Thyroid gland (tissue), 4 donors: ENCODE measurements at regions not wholly inside any gene's neighbourhood (a gene's known extent, or its start where the extent isn't known, plus 50 kb on each side); places are given as distances from the start of the nearest gene placed in this dataset.

Experiments
- DNase-seq, 2 donors: peaks; one replicate each; pipeline ENCODE4 v3.0.0-alpha.2; 2019
- H3K27ac ChIP-seq, 3 donors: fragments of 200-600 bp; sonication (generic); 1 replicate in 2 of 3; 2 replicates in 1 of 3; pipeline ENCODE4 v1.5.1; 2016 to 2019; ENCODE audit warnings: mild to moderate bottlenecking in 1 of 3, moderate library complexity in 1 of 3
- H3K27me3 ChIP-seq: fragments of 200-600 bp; sonication (generic); one replicate; pipeline ENCODE4 v1.5.1; 2019
- H3K36me3 ChIP-seq, 2 donors: fragments of 200-600 bp; sonication (generic); one replicate each; pipeline ENCODE4 v1.5.1; 2016 to 2019
- H3K4me1 ChIP-seq, 2 donors: fragments of 200-600 bp; sonication (generic); one replicate each; pipeline ENCODE4 v1.5.1; 2017 to 2019
- H3K4me3 ChIP-seq, 3 donors: fragments of 200-600 bp; sonication (generic); replicated peaks in 1 of 3; 1 replicate in 2 of 3; 2 replicates in 1 of 3; pipeline ENCODE4 v1.5.1; 2016; ENCODE audit warnings: mild to moderate bottlenecking in 1 of 3
- H3K9me3 ChIP-seq: fragments of 200-600 bp; sonication (generic); one replicate; pipeline ENCODE4 v1.5.1; 2017
- POLR2A ChIP-seq, 2 donors: fragments of 450-650 bp; IDR thresholded peaks; one replicate each; pipeline ENCODE4 v1.6.1; 2017; ENCODE audit warnings: antibody characterized with exemption in 2 of 2, mild to moderate bottlenecking in 2 of 2, moderate library complexity in 1 of 2
- WGBS, 2 donors: methylation state at CpG; one replicate each; pipeline ENCODE4 v1.1.5; 2017; 5-methylcytosine and 5-hydroxymethylcytosine counted together
- intact Hi-C: fragments of 100-400 bp; cut with DNase I; formaldehyde crosslinking; loops from one replicate; pipeline ENCODE4 v1.15.1; 2023
- TF ChIP-seq, protein P1 (sequence below), 6 experiments: fragments of 200-600 bp in 3 of 6; fragments of 450-650 bp in 3 of 6; sonication (generic) in 3 of 6; IDR thresholded peaks; one replicate each; pipeline ENCODE4 v1.5.1; 2016 to 2019; ENCODE audit warnings: antibody characterized with exemption in 6 of 6, mild to moderate bottlenecking in 2 of 6, inconsistent platforms in 1 of 6, moderate library complexity in 1 of 6

DNA sequence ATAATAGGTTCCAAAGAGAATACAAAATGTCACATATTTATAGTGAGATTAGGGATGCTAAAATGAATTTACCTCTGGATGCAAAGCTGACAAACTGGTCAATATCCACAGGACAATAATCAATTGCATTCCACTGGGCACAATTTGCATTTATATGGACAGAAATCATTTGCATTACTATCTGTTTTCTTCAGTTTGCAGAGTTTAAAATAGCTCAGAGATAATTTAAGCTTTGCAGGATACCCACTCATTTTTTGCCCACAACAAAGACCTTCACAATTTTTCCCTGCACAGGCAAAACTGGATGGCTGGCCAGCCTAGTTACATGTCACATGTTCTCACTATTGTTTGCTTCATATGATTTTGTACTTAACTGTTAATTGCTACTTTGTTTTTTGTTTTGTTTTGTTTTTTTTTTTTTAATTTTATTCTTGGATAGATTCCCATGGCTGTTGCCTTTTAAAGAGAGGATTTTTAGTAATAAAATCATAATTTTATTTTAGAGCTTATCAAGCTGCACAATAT lies 483.5 kb downstream of the UTRN start:
- H3K27ac ChIP-seq, result no peak overlapping the region
- DNase-seq, result no peak
- TF ChIP-seq, protein P1, sequence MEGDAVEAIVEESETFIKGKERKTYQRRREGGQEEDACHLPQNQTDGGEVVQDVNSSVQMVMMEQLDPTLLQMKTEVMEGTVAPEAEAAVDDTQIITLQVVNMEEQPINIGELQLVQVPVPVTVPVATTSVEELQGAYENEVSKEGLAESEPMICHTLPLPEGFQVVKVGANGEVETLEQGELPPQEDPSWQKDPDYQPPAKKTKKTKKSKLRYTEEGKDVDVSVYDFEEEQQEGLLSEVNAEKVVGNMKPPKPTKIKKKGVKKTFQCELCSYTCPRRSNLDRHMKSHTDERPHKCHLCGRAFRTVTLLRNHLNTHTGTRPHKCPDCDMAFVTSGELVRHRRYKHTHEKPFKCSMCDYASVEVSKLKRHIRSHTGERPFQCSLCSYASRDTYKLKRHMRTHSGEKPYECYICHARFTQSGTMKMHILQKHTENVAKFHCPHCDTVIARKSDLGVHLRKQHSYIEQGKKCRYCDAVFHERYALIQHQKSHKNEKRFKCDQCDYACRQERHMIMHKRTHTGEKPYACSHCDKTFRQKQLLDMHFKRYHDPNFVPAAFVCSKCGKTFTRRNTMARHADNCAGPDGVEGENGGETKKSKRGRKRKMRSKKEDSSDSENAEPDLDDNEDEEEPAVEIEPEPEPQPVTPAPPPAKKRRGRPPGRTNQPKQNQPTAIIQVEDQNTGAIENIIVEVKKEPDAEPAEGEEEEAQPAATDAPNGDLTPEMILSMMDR (IDR thresholded peaks at IDR 0.05), result no peak
- no peak for TF ChIP-seq POLR2A (IDR thresholded peaks at IDR 0.05)
- intact Hi-C loops, result no loop called here
- no peak overlapping the region for H3K4me3 ChIP-seq
- peaks cover 3 to 5% of the 10 kb centered on the region in 2 donors for H3K4me1 ChIP-seq
- no peaks in the 10 kb centered on the region for H3K27me3 ChIP-seq
- no peaks in the 10 kb centered on the region for H3K36me3 ChIP-seq
- no peaks in the 10 kb centered on the region for H3K9me3 ChIP-seq

GRCh38 chr6:144769142-144769541 lies 484.0 kb downstream of the UTRN start:
- 64 to 69% methylated on average over 3 of the region's 3 CpGs for WGBS, 2 donors
- Histone ChIP-seq H3K4me3 (no peak overlapping the region), H3K36me3 (peaks cover 0 to 3% of the 10 kb centered on the region in 2 donors), H3K9me3 (no peaks in the 10 kb centered on the region), H3K27me3 (no peaks in the 10 kb centered on the region), H3K27ac (peak overlapping the region in 1 of 3 donors; percentile 28), H3K4me1 (peaks cover 3 to 5% of the 10 kb centered on the region in 2 donors)
- DNase-seq, result no peak
- intact Hi-C loops, result no loop called here
- no peak for TF ChIP-seq POLR2A (IDR thresholded peaks at IDR 0.05)
- TF ChIP-seq, protein P1 (IDR thresholded peaks at IDR 0.05), result no peak

- Histone ChIP-seq H3K9me3 (no peaks in the 10 kb centered on the region), H3K4me1 (no peaks in the 10 kb centered on the region), H3K27ac (no peak overlapping the region), H3K4me3 (no peak overlapping the region), H3K36me3 (peaks cover 17 to 19% of the 10 kb centered on the region in 2 donors), H3K27me3 (no peaks in the 10 kb centered on the region)
- TF ChIP-seq, protein P1 (IDR thresholded peaks at IDR 0.05), result no peak
- no peak for TF ChIP-seq POLR2A (IDR thresholded peaks at IDR 0.05)
- intact Hi-C loops, result no loop called here
- no peak for DNase-seq
- 87 to 95% methylated on average over 6 of the region's 6 CpGs for WGBS, 2 donors
Measured at GRCh38 chr6:144776031-144776819, 491.1 kb downstream of the UTRN start.

- TF ChIP-seq, protein P1 (IDR thresholded peaks at IDR 0.05), result no peak
- TF ChIP-seq POLR2A (IDR thresholded peaks at IDR 0.05), result no peak
- Histone ChIP-seq H3K27ac (no peak overlapping the region), H3K4me1 (no peaks in the 10 kb centered on the region), H3K36me3 (peaks cover 17 to 19% of the 10 kb centered on the region in 2 donors), H3K9me3 (no peaks in the 10 kb centered on the region), H3K4me3 (no peak overlapping the region), H3K27me3 (no peaks in the 10 kb centered on the region)
- intact Hi-C loops, result no loop called here
- no peak for DNase-seq
Measured at GRCh38 chr6:144777249-144777648, 492.1 kb downstream of the UTRN start.

GRCh38 chr6:144778056-144778455 lies 492.9 kb downstream of the UTRN start:
- intact Hi-C loops, result no loop called here
- Histone ChIP-seq H3K4me3 (no peak overlapping the region), H3K36me3 (peaks cover 17 to 19% of the 10 kb centered on the region in 2 donors), H3K27me3 (no peaks in the 10 kb centered on the region), H3K9me3 (no peaks in the 10 kb centered on the region), H3K4me1 (no peaks in the 10 kb centered on the region), H3K27ac (no peak overlapping the region)
- DNase-seq, result no peak
- no peak for TF ChIP-seq POLR2A (IDR thresholded peaks at IDR 0.05)
- TF ChIP-seq, protein P1 (IDR thresholded peaks at IDR 0.05), result no peak
- 90 to 96% methylated on average over 2 of the region's 2 CpGs for WGBS, 2 donors
